Stimulated activated CD8-positive, alpha-beta memory T cell treated with anti-CD3 and anti-CD28 coated beads, Interleukin-15, amount 100 ng/mL, for 4 hours (primary cell): ENCODE measurements at regions not wholly inside any gene's neighbourhood (a gene's known extent, or its start where the extent isn't known, plus 50 kb on each side); places are given as distances from the start of the nearest gene placed in this dataset.
"Not testable (repeated sequence)": the region's sequence is repeated elsewhere in the genome, so short reads cannot be mapped to it uniquely, and the experiment has no call there.

Experiments
- DNase-seq, 2 donors: peaks; one replicate each; pipeline ENCODE4 v3.0.0-alpha.2; 2020; ENCODE audit warnings: low read depth in 2 of 2

- no peak for DNase-seq
Observed at GRCh38 chr7:69363136-69363535, 235.1 kb upstream of the AUTS2 start.

GRCh38 chr7:69364813-69365643 is 233.2 kb upstream of the AUTS2 start:
- DNase-seq = no peak

GRCh38 chr7:69365651-69366192 is 232.6 kb upstream of the AUTS2 start:
- no peak for DNase-seq

- no peak for DNase-seq
Observed at GRCh38 chr7:69367780-69368179, 230.5 kb upstream of the AUTS2 start.

- no peak for DNase-seq
Observed at GRCh38 chr7:69373171-69374043, 224.9 kb upstream of the AUTS2 start.

- DNase-seq = no peak
Observed at GRCh38 chr7:69374044-69374425, 224.2 kb upstream of the AUTS2 start.

- DNase-seq = no peak
Observed at GRCh38 chr7:69377191-69377590, 221.1 kb upstream of the AUTS2 start.

- DNase-seq = no peak
Observed at GRCh38 chr7:69388452-69389137, 209.7 kb upstream of the AUTS2 start.

GRCh38 chr7:69389216-69389615 is 209.1 kb upstream of the AUTS2 start:
- DNase-seq = no peak

GRCh38 chr7:69393912-69394311 is 204.4 kb upstream of the AUTS2 start:
- not testable (repeated sequence) for DNase-seq

GRCh38 chr7:69395061-69395714 is 203.1 kb upstream of the AUTS2 start:
- no peak for DNase-seq

- no peak for DNase-seq
Observed at GRCh38 chr7:69398986-69399385, 199.3 kb upstream of the AUTS2 start.

GRCh38 chr7:69399401-69399800 is 198.9 kb upstream of the AUTS2 start:
- DNase-seq = no peak

GRCh38 chr7:69402696-69403095 is 195.6 kb upstream of the AUTS2 start:
- DNase-seq = no peak

GRCh38 chr7:69403169-69403568 is 195.1 kb upstream of the AUTS2 start:
- no peak for DNase-seq

- no peak for DNase-seq
Observed at GRCh38 chr7:69411018-69411417, 187.3 kb upstream of the AUTS2 start.

GRCh38 chr7:69411466-69411865 is 186.8 kb upstream of the AUTS2 start:
- no peak for DNase-seq

- no peak for DNase-seq
Observed at GRCh38 chr7:69412331-69413146, 185.7 kb upstream of the AUTS2 start.

GRCh38 chr7:69414555-69414954 is 183.7 kb upstream of the AUTS2 start:
- DNase-seq = no peak

- DNase-seq = no peak
Observed at GRCh38 chr7:69418869-69419670, 179.2 kb upstream of the AUTS2 start.
